WTC11 (cell line): ENCODE measurements at regions not wholly inside any gene's neighbourhood (a gene's known extent, or its start where the extent isn't known, plus 50 kb on each side); places are given as distances from the start of the nearest gene placed in this dataset.

Source experiments
- ATAC-seq: fragments of 200-7000 bp; cut with Tn5 transposase; 2 replicates; pipeline ENCODE4 v1.10.0; 2021; ENCODE audit warnings: mild to moderate bottlenecking, moderate library complexity
- CTCF ChIA-PET: fragments of 300-600 bp; sonication (Branson Sonifier 250); formaldehyde crosslinking; loops from one replicate; lab custom pipeline; 2021; ENCODE audit warnings: antibody characterized with exemption; lab: Charles Lee
- POLR2A ChIA-PET: fragments of 350-600 bp; sonication (Branson Sonifier 250); formaldehyde crosslinking; loops from one replicate; lab custom pipeline; 2021; ENCODE audit warnings: antibody characterized with exemption; lab: Charles Lee
- DNase-seq: peaks from one replicate; pipeline ENCODE4 v3.0.0; 2021; ENCODE audit warnings: low spot score
- H3K27ac Mint-ChIP-seq: 2 replicates; pipeline ENCODE4 v1.8.0; 2021; ENCODE audit warnings: mixed read lengths
- H3K27me3 Mint-ChIP-seq: 2 replicates; pipeline ENCODE4 v1.8.0; 2021; ENCODE audit warnings: low read depth, mild to moderate bottlenecking, moderate library complexity, mixed read lengths
- H3K36me3 Mint-ChIP-seq: 2 replicates; pipeline ENCODE4 v1.8.0; 2021; ENCODE audit warnings: mixed read lengths
- H3K4me1 Mint-ChIP-seq: 2 replicates; pipeline ENCODE4 v1.8.0; 2022; ENCODE audit warnings: mixed read lengths
- H3K4me3 Mint-ChIP-seq: 2 replicates; pipeline ENCODE4 v1.8.0; 2021; ENCODE audit warnings: mild to moderate bottlenecking, moderate library complexity, mixed read lengths
- H3K9me3 Mint-ChIP-seq: 2 replicates; pipeline ENCODE4 v1.8.0; 2021; ENCODE audit warnings: mixed read lengths
- CREB1 ChIP-seq: sonication (generic); formaldehyde crosslinking; IDR thresholded peaks from 2 replicates; pipeline ENCODE4 v1.8.0; 2023; ENCODE audit warnings: mild to moderate bottlenecking, missing genetic modification reagents
- ELF4 ChIP-seq: sonication (generic); formaldehyde crosslinking; IDR thresholded peaks from 2 replicates; pipeline ENCODE4 v1.8.1; 2022; ENCODE audit warnings: low read depth, mild to moderate bottlenecking, moderate library complexity, missing genetic modification reagents
- FOXJ3 ChIP-seq: sonication (generic); formaldehyde crosslinking; IDR thresholded peaks from 2 replicates; pipeline ENCODE4 v1.9.0; 2021; ENCODE audit warnings: missing genetic modification reagents, mild to moderate bottlenecking, borderline replicate concordance
- GABPB1 ChIP-seq: sonication (generic); formaldehyde crosslinking; IDR thresholded peaks from 2 replicates; pipeline ENCODE4 v1.8.1; 2023; ENCODE audit warnings: mild to moderate bottlenecking, missing genetic modification reagents
- IRF2 ChIP-seq: sonication (generic); formaldehyde crosslinking; IDR thresholded peaks from 2 replicates; pipeline ENCODE4 v1.8.0; 2022; ENCODE audit warnings: low read depth, missing genetic modification reagents, borderline replicate concordance
- KAT7 ChIP-seq: sonication (generic); formaldehyde crosslinking; IDR thresholded peaks from 2 replicates; pipeline ENCODE4 v1.8.1; 2023; ENCODE audit warnings: missing genetic modification reagents, mild to moderate bottlenecking, borderline replicate concordance
- NFE2L1 ChIP-seq: sonication (generic); formaldehyde crosslinking; IDR thresholded peaks from 2 replicates; pipeline ENCODE4 v1.8.1; 2023; ENCODE audit warnings: missing genetic modification reagents
- NFYB ChIP-seq: sonication (generic); formaldehyde crosslinking; conservative IDR thresholded peaks from 2 replicates; pipeline ENCODE4 v1.8.0; 2022; ENCODE audit warnings: low read depth, missing genetic modification reagents
- NR1H2 ChIP-seq: sonication (generic); formaldehyde crosslinking; IDR thresholded peaks from 2 replicates; pipeline ENCODE4 v1.9.0; 2021; ENCODE audit warnings: mild to moderate bottlenecking, moderate library complexity, missing genetic modification reagents
- NR2C2 ChIP-seq: sonication (generic); formaldehyde crosslinking; IDR thresholded peaks from 2 replicates; pipeline ENCODE4 v1.8.0; 2022; ENCODE audit warnings: mild to moderate bottlenecking, missing genetic modification reagents
- RORB ChIP-seq: fragments of 250-450 bp; sonication (Bioruptor Pico); IDR thresholded peaks from 2 replicates; pipeline ENCODE4 v1.9.0; 2021; ENCODE audit warnings: mild to moderate bottlenecking
- SMAD3 ChIP-seq: sonication (generic); formaldehyde crosslinking; IDR thresholded peaks from 2 replicates; pipeline ENCODE4 v1.8.0; 2022; ENCODE audit warnings: missing genetic modification reagents, mild to moderate bottlenecking, borderline replicate concordance
- SOX15 ChIP-seq: fragments of 250-450 bp; sonication (Bioruptor Pico); IDR thresholded peaks from 2 replicates; pipeline ENCODE4 v1.9.0; 2021; ENCODE audit warnings: mild to moderate bottlenecking
- TP53 ChIP-seq: sonication (generic); formaldehyde crosslinking; IDR thresholded peaks from 2 replicates; pipeline ENCODE4 v1.8.1; 2023; ENCODE audit warnings: mild to moderate bottlenecking, missing genetic modification reagents
- ZBTB21 ChIP-seq: sonication (generic); formaldehyde crosslinking; IDR thresholded peaks from 2 replicates; pipeline ENCODE4 v1.8.1; 2023; ENCODE audit warnings: mild to moderate bottlenecking, missing genetic modification reagents, borderline replicate concordance
- ZNF121 ChIP-seq: sonication (generic); formaldehyde crosslinking; IDR thresholded peaks from 2 replicates; pipeline ENCODE4 v1.8.0; 2023; ENCODE audit warnings: missing genetic modification reagents
- ZNF671 ChIP-seq: fragments of 250-450 bp; sonication (Bioruptor Pico); IDR thresholded peaks from 2 replicates; pipeline ENCODE4 v1.8.0; 2021; ENCODE audit warnings: mild to moderate bottlenecking
- TF ChIP-seq, protein P1 (sequence below): sonication (generic); formaldehyde crosslinking; IDR thresholded peaks from 2 replicates; pipeline ENCODE4 v1.8.1; 2023; ENCODE audit warnings: mild to moderate bottlenecking, moderate library complexity, missing genetic modification reagents
- TF ChIP-seq, protein P2 (sequence below): sonication (generic); formaldehyde crosslinking; IDR thresholded peaks from 2 replicates; pipeline ENCODE4 v1.8.0; 2022; ENCODE audit warnings: mild to moderate bottlenecking, missing genetic modification reagents
- TF ChIP-seq, protein P3 (sequence below): sonication (generic); formaldehyde crosslinking; IDR thresholded peaks from 2 replicates; pipeline ENCODE4 v1.8.1; 2022; ENCODE audit warnings: mild to moderate bottlenecking, moderate library complexity, missing genetic modification reagents
- TF ChIP-seq, protein P4 (sequence below): fragments of 250-450 bp; sonication (Bioruptor Pico); IDR thresholded peaks from 2 replicates; pipeline ENCODE4 v1.9.0; 2021; ENCODE audit warnings: mild to moderate bottlenecking
- TF ChIP-seq, protein P5 (sequence below): sonication (generic); formaldehyde crosslinking; IDR thresholded peaks from 2 replicates; pipeline ENCODE4 v1.8.0; 2022; ENCODE audit warnings: missing genetic modification reagents
- TF ChIP-seq, protein P6 (sequence below): sonication (generic); formaldehyde crosslinking; IDR thresholded peaks from 2 replicates; pipeline ENCODE4 v1.8.0; 2022; ENCODE audit warnings: mild to moderate bottlenecking, missing genetic modification reagents

DNA sequence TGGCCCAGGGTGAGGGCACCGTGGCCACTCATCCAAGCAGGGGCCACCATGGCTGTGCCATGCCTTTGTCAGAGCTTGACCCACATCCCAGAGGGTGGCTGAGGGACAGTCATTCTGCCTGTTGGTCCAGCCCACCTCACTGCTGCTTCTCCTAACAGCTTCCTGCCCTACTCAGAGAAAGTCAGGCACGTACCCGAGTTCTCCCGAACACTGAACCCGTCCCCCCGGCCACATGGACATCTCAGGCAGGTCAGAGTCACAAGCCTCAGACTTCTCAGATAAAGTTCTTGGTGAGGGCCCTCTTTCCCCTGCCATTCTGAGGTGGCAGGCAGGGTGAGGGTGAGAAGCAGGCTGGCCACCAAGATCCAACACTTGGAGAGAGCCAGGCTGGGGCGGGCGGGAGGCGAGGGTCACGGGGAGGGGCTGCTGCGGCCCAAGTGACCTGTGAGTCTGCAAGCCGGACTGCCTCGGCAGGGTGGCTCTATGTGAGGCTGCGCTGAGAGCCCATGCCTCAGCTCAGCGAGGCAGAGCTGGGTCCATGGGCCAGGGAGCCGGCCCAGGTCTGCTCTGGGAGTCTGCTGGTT is 317.8 kb downstream of the TMEM121 start:
- H3K36me3 Mint-ChIP-seq, result peaks cover 56% of the 10 kb centered on the region
- H3K9me3 Mint-ChIP-seq, result peaks cover 51% of the 10 kb centered on the region
- no peak for ATAC-seq
- no peak for DNase-seq
- TF ChIP-seq CREB1 (no peak), ZBTB21 (no peak), NR1H2 (CRISPR knock-in tag) (no peak), GABPB1 (CRISPR knock-in tag) (no peak), IRF2 (CRISPR knock-in tag) (no peak), ELF4 (CRISPR knock-in tag) (no peak), ZNF671 (no peak), NR2C2 (no peak), RORB (CRISPR knock-in tag) (no peak)
- TF ChIP-seq, protein P1, sequence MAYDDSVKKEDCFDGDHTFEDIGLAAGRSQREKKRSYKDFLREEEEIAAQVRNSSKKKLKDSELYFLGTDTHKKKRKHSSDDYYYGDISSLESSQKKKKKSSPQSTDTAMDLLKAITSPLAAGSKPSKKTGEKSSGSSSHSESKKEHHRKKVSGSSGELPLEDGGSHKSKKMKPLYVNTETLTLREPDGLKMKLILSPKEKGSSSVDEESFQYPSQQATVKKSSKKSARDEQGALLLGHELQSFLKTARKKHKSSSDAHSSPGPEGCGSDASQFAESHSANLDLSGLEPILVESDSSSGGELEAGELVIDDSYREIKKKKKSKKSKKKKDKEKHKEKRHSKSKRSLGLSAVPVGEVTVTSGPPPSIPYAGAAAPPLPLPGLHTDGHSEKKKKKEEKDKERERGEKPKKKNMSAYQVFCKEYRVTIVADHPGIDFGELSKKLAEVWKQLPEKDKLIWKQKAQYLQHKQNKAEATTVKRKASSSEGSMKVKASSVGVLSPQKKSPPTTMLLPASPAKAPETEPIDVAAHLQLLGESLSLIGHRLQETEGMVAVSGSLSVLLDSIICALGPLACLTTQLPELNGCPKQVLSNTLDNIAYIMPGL, result no peak
- TF ChIP-seq, all 79 proteins: peak for 0
- Mint-ChIP-seq H3K4me3 (no peak overlapping the region), H3K27me3 (peaks cover 17% of the 10 kb centered on the region), H3K4me1 (no peaks in the 10 kb centered on the region), H3K27ac (no peak overlapping the region)
- ChIA-PET CTCF (no interaction called here), POLR2A (no interaction called here)

DNA sequence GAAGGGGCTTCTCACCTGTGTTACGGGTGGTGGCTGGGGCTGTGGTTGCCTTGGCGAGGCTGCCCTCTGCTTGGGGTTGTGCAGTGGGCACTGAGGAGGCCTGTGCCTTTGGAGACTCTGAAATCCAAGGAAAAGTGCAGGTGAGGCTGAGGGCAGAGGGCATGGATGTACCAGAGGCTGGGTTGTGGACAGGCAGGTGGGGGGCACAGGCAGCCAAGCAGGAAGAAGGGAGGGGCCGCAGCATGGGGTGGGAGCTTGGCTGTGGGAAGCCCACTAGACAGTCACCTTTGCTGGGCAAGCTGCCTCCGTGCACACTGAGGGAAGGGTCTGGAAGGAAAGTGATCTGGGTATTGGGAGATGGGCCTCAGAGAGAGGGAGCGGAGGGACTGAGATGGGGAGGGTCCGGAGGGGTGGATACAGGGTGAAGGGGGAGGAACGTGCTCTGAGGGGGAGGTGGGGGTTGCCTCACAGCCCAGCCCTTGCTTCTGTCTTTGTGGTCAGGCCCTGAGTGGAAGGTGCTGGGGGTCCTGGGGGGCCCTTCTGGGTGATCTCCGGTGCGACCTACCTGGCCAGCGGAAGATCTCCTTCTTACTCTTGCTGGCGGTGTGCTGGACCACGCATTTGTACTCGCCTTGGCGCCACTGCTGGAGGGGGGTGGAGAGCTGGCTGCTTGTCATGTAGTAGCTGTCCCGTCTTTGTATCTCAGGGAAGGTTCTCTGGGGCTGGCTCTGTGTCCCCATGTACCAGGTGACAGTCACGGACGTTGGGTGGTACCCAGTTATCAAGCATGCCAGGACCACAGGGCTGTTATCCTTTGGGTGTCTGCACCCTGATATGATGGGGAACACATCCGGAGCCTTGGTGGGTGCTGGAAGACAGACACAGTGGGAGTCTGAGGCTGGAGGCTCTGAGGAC is 318.7 kb downstream of the TMEM121 start:
- ChIA-PET CTCF (no interaction called here), POLR2A (no interaction called here)
- Mint-ChIP-seq H3K36me3 (peaks cover 57% of the 10 kb centered on the region), H3K27me3 (peaks cover 17% of the 10 kb centered on the region), H3K27ac (no peak overlapping the region), H3K4me1 (no peaks in the 10 kb centered on the region), H3K9me3 (peaks cover 52% of the 10 kb centered on the region), H3K4me3 (no peak overlapping the region)
- DNase-seq, result no peak
- TF ChIP-seq SMAD3 (CRISPR knock-in tag) (no peak), ZNF121 (CRISPR knock-in tag) (no peak), FOXJ3 (CRISPR knock-in tag) (no peak), SOX15 (CRISPR knock-in tag) (no peak), TP53 (CRISPR knock-in tag) (no peak), NFYB (CRISPR knock-in tag) (no peak), KAT7 (CRISPR knock-in tag) (no peak)
- TF ChIP-seq, protein P2, sequence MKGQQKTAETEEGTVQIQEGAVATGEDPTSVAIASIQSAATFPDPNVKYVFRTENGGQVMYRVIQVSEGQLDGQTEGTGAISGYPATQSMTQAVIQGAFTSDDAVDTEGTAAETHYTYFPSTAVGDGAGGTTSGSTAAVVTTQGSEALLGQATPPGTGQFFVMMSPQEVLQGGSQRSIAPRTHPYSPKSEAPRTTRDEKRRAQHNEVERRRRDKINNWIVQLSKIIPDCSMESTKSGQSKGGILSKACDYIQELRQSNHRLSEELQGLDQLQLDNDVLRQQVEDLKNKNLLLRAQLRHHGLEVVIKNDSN (CRISPR knock-in tag), result no peak
- TF ChIP-seq, protein P3, sequence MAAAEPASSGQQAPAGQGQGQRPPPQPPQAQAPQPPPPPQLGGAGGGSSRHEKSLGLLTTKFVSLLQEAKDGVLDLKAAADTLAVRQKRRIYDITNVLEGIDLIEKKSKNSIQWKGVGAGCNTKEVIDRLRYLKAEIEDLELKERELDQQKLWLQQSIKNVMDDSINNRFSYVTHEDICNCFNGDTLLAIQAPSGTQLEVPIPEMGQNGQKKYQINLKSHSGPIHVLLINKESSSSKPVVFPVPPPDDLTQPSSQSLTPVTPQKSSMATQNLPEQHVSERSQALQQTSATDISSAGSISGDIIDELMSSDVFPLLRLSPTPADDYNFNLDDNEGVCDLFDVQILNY (CRISPR knock-in tag), result no peak
- ATAC-seq, result no peak

DNA sequence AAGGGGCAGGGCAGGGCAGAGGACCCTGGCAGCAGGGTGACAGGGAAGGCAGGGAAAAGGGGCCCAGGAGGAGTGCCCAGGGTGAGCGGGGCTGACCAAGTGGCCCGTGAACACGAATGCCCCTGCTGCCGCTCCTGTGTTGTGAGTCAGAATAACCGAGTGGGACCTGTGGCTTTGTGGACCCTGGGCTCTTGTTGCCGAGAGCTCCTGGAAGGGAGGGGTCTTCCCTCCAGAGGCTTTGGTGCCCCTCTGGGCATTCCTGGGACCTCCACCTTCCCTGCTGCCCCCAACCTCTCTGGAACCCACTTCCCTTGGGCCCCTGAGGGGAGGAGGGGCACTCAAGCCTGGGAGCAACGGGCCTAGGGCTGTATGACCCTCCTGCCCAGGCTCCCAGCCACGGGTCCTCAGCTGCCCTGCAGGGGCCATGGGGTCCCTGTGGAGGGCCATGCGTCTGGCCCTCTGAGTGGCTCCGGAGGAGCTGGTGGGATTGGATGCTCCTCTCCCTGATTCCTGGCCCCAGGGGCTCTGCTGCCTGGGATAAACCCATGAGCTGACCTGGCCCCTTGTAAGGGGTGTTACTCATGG is 319.4 kb downstream of the TMEM121 start:
- DNase-seq (no peak), ATAC-seq (no peak)
- Mint-ChIP-seq H3K27ac (no peak overlapping the region), H3K9me3 (peaks cover 55% of the 10 kb centered on the region), H3K27me3 (peaks cover 17% of the 10 kb centered on the region), H3K36me3 (peaks cover 61% of the 10 kb centered on the region), H3K4me1 (no peaks in the 10 kb centered on the region), H3K4me3 (no peak overlapping the region)
- CTCF ChIA-PET, result no interaction called here
- POLR2A ChIA-PET, result no interaction called here
- TF ChIP-seq, protein P4, sequence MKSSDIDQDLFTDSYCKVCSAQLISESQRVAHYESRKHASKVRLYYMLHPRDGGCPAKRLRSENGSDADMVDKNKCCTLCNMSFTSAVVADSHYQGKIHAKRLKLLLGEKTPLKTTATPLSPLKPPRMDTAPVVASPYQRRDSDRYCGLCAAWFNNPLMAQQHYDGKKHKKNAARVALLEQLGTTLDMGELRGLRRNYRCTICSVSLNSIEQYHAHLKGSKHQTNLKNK (CRISPR knock-in tag), result no peak
- TF ChIP-seq NFE2L1 (CRISPR knock-in tag) (no peak), CREB1 (no peak)
- TF ChIP-seq, protein P5, sequence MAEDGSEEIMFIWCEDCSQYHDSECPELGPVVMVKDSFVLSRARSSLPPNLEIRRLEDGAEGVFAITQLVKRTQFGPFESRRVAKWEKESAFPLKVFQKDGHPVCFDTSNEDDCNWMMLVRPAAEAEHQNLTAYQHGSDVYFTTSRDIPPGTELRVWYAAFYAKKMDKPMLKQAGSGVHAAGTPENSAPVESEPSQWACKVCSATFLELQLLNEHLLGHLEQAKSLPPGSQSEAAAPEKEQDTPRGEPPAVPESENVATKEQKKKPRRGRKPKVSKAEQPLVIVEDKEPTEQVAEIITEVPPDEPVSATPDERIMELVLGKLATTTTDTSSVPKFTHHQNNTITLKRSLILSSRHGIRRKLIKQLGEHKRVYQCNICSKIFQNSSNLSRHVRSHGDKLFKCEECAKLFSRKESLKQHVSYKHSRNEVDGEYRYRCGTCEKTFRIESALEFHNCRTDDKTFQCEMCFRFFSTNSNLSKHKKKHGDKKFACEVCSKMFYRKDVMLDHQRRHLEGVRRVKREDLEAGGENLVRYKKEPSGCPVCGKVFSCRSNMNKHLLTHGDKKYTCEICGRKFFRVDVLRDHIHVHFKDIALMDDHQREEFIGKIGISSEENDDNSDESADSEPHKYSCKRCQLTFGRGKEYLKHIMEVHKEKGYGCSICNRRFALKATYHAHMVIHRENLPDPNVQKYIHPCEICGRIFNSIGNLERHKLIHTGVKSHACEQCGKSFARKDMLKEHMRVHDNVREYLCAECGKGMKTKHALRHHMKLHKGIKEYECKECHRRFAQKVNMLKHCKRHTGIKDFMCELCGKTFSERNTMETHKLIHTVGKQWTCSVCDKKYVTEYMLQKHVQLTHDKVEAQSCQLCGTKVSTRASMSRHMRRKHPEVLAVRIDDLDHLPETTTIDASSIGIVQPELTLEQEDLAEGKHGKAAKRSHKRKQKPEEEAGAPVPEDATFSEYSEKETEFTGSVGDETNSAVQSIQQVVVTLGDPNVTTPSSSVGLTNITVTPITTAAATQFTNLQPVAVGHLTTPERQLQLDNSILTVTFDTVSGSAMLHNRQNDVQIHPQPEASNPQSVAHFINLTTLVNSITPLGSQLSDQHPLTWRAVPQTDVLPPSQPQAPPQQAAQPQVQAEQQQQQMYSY (CRISPR knock-in tag), result no peak
- TF ChIP-seq, protein P6, sequence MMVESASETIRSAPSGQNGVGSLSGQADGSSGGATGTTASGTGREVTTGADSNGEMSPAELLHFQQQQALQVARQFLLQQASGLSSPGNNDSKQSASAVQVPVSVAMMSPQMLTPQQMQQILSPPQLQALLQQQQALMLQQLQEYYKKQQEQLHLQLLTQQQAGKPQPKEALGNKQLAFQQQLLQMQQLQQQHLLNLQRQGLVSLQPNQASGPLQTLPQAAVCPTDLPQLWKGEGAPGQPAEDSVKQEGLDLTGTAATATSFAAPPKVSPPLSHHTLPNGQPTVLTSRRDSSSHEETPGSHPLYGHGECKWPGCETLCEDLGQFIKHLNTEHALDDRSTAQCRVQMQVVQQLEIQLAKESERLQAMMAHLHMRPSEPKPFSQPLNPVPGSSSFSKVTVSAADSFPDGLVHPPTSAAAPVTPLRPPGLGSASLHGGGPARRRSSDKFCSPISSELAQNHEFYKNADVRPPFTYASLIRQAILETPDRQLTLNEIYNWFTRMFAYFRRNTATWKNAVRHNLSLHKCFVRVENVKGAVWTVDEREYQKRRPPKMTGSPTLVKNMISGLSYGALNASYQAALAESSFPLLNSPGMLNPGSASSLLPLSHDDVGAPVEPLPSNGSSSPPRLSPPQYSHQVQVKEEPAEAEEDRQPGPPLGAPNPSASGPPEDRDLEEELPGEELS, result no peak
